H4 (cell line): ENCODE measurements at regions not wholly inside any gene's neighbourhood (a gene's known extent, or its start where the extent isn't known, plus 50 kb on each side); places are given as distances from the start of the nearest gene placed in this dataset.

Experiments
- DNase-seq: peaks from one replicate; pipeline ENCODE4 v3.0.0-alpha.2; 2015; ENCODE audit warnings: low spot score

GRCh38 chr6:147077251-147077650, 127.0 kb upstream of the STXBP5 start:
- DNase-seq, result no peak

GRCh38 chr6:147078106-147078505, 126.1 kb upstream of the STXBP5 start:
- DNase-seq, result no peak

GRCh38 chr6:147078602-147079001, 125.6 kb upstream of the STXBP5 start:
- DNase-seq, result peak; percentile 5

- DNase-seq, result no peak
These were observed 124.0 kb upstream of the STXBP5 start for GRCh38 chr6:147080225-147080624.

- no peak for DNase-seq
These were observed 123.1 kb upstream of the STXBP5 start for GRCh38 chr6:147081076-147081609.

- DNase-seq, result no peak
These were observed 116.6 kb upstream of the STXBP5 start for GRCh38 chr6:147087641-147088040.

- DNase-seq, result no peak
These were observed 115.4 kb upstream of the STXBP5 start for GRCh38 chr6:147088861-147089260.

- DNase-seq, result no peak
These were observed 108.9 kb upstream of the STXBP5 start for GRCh38 chr6:147095316-147095715.

- DNase-seq, result no peak
These were observed 104.2 kb upstream of the STXBP5 start for GRCh38 chr6:147099974-147100373.

GRCh38 chr6:147103007-147103406, 101.2 kb upstream of the STXBP5 start:
- no peak for DNase-seq

- no peak for DNase-seq
These were observed 100.5 kb upstream of the STXBP5 start for GRCh38 chr6:147103694-147104093.

- no peak for DNase-seq
These were observed 98.4 kb upstream of the STXBP5 start for GRCh38 chr6:147105786-147106185.

GRCh38 chr6:147106759-147107401, 97.3 kb upstream of the STXBP5 start:
- no peak for DNase-seq

- DNase-seq, result no peak
These were observed 95.8 kb upstream of the STXBP5 start for GRCh38 chr6:147108259-147108910.

- DNase-seq, result no peak
These were observed 94.5 kb upstream of the STXBP5 start for GRCh38 chr6:147109707-147110106.

- no peak for DNase-seq
These were observed 88.2 kb upstream of the STXBP5 start for GRCh38 chr6:147116056-147116455.

GRCh38 chr6:147117011-147117410, 87.2 kb upstream of the STXBP5 start:
- DNase-seq, result no peak

- peak; percentile 2 for DNase-seq
These were observed 86.6 kb upstream of the STXBP5 start for GRCh38 chr6:147117580-147117979.

GRCh38 chr6:147119310-147119709, 84.9 kb upstream of the STXBP5 start:
- DNase-seq, result no peak

- no peak for DNase-seq
These were observed 81.4 kb upstream of the STXBP5 start for GRCh38 chr6:147122823-147123222.

GRCh38 chr6:147126618-147127022, 77.6 kb upstream of the STXBP5 start:
- DNase-seq, result no peak

- DNase-seq, result no peak
These were observed 76.6 kb upstream of the STXBP5 start for GRCh38 chr6:147127587-147127986.

GRCh38 chr6:147128056-147128455, 76.2 kb upstream of the STXBP5 start:
- DNase-seq, result no peak
